ENCODE measurements at regions not wholly inside any gene's neighbourhood (a gene's known extent, or its start where the extent isn't known, plus 50 kb on each side); places are given as distances from the start of the nearest gene placed in this dataset.

DNA sequence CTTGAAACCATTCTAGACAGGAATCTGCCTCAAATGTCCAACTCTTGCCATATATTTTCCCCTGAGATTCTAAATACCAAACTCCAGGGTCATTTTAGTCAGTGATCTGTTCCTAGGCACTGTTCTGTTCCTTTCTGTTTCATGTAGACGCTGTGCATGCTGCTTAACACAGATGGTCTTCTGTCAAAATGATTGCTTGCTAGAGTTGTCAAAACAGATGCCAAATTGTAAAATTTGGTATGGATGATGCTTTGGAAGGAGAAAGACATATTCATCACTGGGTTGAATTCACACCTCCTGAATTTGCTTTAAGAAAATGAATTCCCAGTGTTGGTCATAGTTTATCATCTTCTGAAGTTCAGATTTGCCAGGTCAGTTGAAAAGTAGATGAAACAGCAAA is 425.9 kb downstream of the ETS1 start:
- no peak overlapping the region for H2AFZ ChIP-seq (ENCODE audit: low read depth, low read length)
- H3K27me3 ChIP-seq (ENCODE audit: control insufficient read depth in 2 of 2, insufficient read depth in 2 of 2, low read length in 2 of 2): no peaks in the 10 kb centered on the region
- H3K36me3 ChIP-seq (ENCODE audit: control insufficient read depth in 2 of 2, extremely low read depth in 1 of 2, insufficient read depth in 2 of 2, low read length in 2 of 2): no peaks in the 10 kb centered on the region
- H3K9me3 ChIP-seq (replicated peaks; ENCODE audit: control insufficient read depth, insufficient read depth, low read length): no peaks in the 10 kb centered on the region
- FAIRE-seq (no peak), DNase-seq (ENCODE audit: low read depth, low spot score) (no peak)
- ChIA-PET POLR2A (no interaction called here), CTCF (interaction anchor here (2.9 to 3.7 kb wide), 2 partner anchors 11 to 471 kb away, joined by 11 to 16 read pairs; no protein-coding TSS in a partner anchor)
- H4K20me1 ChIP-seq (replicated peaks; ENCODE audit: control insufficient read depth, extremely low read depth, insufficient read depth, low read length): no peaks in the 10 kb centered on the region
- dilution Hi-C loops (cut with MboI; ENCODE audit: extremely low pct_ligation_motif_present, low sequenced_read_pairs) (loop anchor here (25.0 kb wide), 2 partner anchors 124 to 476 kb away; no protein-coding TSS in a partner anchor), intact Hi-C loops (cut with micrococcal nuclease) (no loop called here)
- no peak for TF ChIP-seq FOS (IDR thresholded peaks at IDR 0.05; ENCODE audit: borderline replicate concordance, insufficient read depth, low read length)
- H3K27ac ChIP-seq (ENCODE audit: insufficient read depth, low read depth, low read length): no peak overlapping the region
- no TSS peak for BruUV-seq (replicated peaks)
- no peak overlapping the region for H3K4me3 ChIP-seq (replicated peaks in 1 of 3; ENCODE audit: insufficient read depth in 1 of 3, low read depth in 1 of 3, low read length in 3 of 3)
- no peak overlapping the region for H3K4me2 ChIP-seq (ENCODE audit: insufficient read depth, low read length)
- H3K9me1 ChIP-seq (replicated peaks; ENCODE audit: control insufficient read depth, extremely low read depth, insufficient read depth, low read length): no peaks in the 10 kb centered on the region
- no peak overlapping the region for H3K9ac ChIP-seq (replicated peaks; ENCODE audit: extremely low read depth, insufficient read depth, low read length)
- H3K4me1 ChIP-seq (ENCODE audit: control insufficient read depth, extremely low read depth, insufficient read depth, low read length): no peaks in the 10 kb centered on the region
- no peaks in the 10 kb centered on the region for H3K79me2 ChIP-seq (ENCODE audit: control insufficient read depth, insufficient read depth, low read length)

DNA sequence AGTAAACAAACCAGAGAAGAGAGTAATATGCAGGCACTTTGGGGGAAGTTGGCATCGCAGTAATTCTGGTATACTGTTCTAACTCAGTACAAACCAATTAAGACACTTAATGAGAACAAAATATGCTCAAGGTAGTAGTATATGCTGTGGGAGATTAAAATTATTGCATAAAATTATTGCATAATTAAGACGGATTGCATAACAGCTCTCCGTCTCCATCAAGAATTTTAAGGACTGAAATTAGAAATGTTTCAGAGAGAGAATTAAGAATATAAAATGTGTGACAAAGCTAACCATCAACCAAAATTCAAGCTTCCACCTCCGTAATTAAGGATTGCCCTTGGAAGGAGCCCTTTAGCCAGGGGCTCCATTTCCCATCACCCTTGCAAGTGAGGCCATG is 428.5 kb downstream of the ETS1 start:
- FAIRE-seq (no peak), DNase-seq (ENCODE audit: low read depth, low spot score) (no peak)
- no peaks in the 10 kb centered on the region for H3K36me3 ChIP-seq (ENCODE audit: control insufficient read depth in 2 of 2, extremely low read depth in 1 of 2, insufficient read depth in 2 of 2, low read length in 2 of 2)
- no peak overlapping the region for H3K27ac ChIP-seq (ENCODE audit: insufficient read depth, low read depth, low read length)
- H3K9me3 ChIP-seq (replicated peaks; ENCODE audit: control insufficient read depth, insufficient read depth, low read length): no peaks in the 10 kb centered on the region
- TF ChIP-seq CTCF (IDR thresholded peaks at IDR 0.05; ENCODE audit: extremely low read depth in 1 of 2, insufficient read depth in 1 of 2, low read depth in 1 of 2, low read length in 2 of 2) (no peak), JUN (IDR thresholded peaks at IDR 0.05; ENCODE audit: borderline replicate concordance, insufficient read depth, insufficient read length, low read depth) (no peak), MYC (IDR thresholded peaks at IDR 0.05; ENCODE audit: low read depth, low read length) (no peak), FOS (IDR thresholded peaks at IDR 0.05; ENCODE audit: borderline replicate concordance, insufficient read depth, low read length) (no peak), GATA2 (IDR thresholded peaks at IDR 0.05; ENCODE audit: insufficient read depth, insufficient read length, low read depth, low read length) (no peak)
- TF ChIP-seq, protein P1, sequence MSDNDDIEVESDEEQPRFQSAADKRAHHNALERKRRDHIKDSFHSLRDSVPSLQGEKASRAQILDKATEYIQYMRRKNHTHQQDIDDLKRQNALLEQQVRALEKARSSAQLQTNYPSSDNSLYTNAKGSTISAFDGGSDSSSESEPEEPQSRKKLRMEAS (IDR thresholded peaks at IDR 0.05; ENCODE audit: insufficient read depth, insufficient read length): no peak
- ChIA-PET CTCF (interaction anchor here (1.0 to 3.7 kb wide), 11 partner anchors 8 to 700 kb away, joined by 3 to 61 read pairs (median 11); no protein-coding TSS in a partner anchor), POLR2A (no interaction called here)
- no peaks in the 10 kb centered on the region for H4K20me1 ChIP-seq (replicated peaks; ENCODE audit: control insufficient read depth, extremely low read depth, insufficient read depth, low read length)
- BruUV-seq (replicated peaks): no TSS peak
- no peaks in the 10 kb centered on the region for H3K9me1 ChIP-seq (replicated peaks; ENCODE audit: control insufficient read depth, extremely low read depth, insufficient read depth, low read length)
- H3K27me3 ChIP-seq (ENCODE audit: control insufficient read depth in 2 of 2, insufficient read depth in 2 of 2, low read length in 2 of 2): no peaks in the 10 kb centered on the region
- no peak overlapping the region for H3K4me3 ChIP-seq (replicated peaks in 1 of 3; ENCODE audit: insufficient read depth in 1 of 3, low read depth in 1 of 3, low read length in 3 of 3)
- H2AFZ ChIP-seq (ENCODE audit: low read depth, low read length): no peak overlapping the region
- dilution Hi-C loops (cut with MboI; ENCODE audit: extremely low pct_ligation_motif_present, low sequenced_read_pairs) (loop anchor here (25.0 kb wide), 2 partner anchors 122 to 478 kb away; no protein-coding TSS in a partner anchor), intact Hi-C loops (cut with micrococcal nuclease) (loop anchor here (1.0 kb wide), 3 partner anchors 471 to 1718 kb away; no protein-coding TSS in a partner anchor)
- no peak overlapping the region for H3K4me2 ChIP-seq (ENCODE audit: insufficient read depth, low read length)
- peaks cover 5% of the 10 kb centered on the region for H3K4me1 ChIP-seq (ENCODE audit: control insufficient read depth, extremely low read depth, insufficient read depth, low read length)
- H3K9ac ChIP-seq (replicated peaks; ENCODE audit: extremely low read depth, insufficient read depth, low read length): no peak overlapping the region
- H3K79me2 ChIP-seq (ENCODE audit: control insufficient read depth, insufficient read depth, low read length): no peaks in the 10 kb centered on the region

Measured in endothelial cell of umbilical vein (primary cell).